HG02623 (cell line): ENCODE measurements at regions not wholly inside any gene's neighbourhood (a gene's known extent, or its start where the extent isn't known, plus 50 kb on each side); places are given as distances from the start of the nearest gene placed in this dataset.

Source experiments
- ATAC-seq: cut with Tn5 transposase; IDR thresholded peaks from one replicate; pipeline ENCODE4 v1.9.1; 2021; ENCODE audit warnings: moderate library complexity; ENCODE audit not compliant: unreplicated experiment

GRCh38 chr4:138758876-138759553 is 256.6 kb upstream of the NOCT start:
- no peak for ATAC-seq

GRCh38 chr4:138758196-138758595 is 257.4 kb upstream of the NOCT start:
- no peak for ATAC-seq

- no peak for ATAC-seq
These were observed 258.1 kb upstream of the NOCT start for GRCh38 chr4:138757432-138757831.

- no peak for ATAC-seq
These were observed 259.1 kb upstream of the NOCT start for GRCh38 chr4:138756519-138756918.

- no peak for ATAC-seq
These were observed 264.3 kb upstream of the NOCT start for GRCh38 chr4:138751309-138751708.

GRCh38 chr4:138749303-138749702 is 266.3 kb upstream of the NOCT start:
- ATAC-seq: no peak

GRCh38 chr4:138741766-138742377 is 273.7 kb upstream of the NOCT start:
- no peak for ATAC-seq

GRCh38 chr4:138740816-138741745 is 274.5 kb upstream of the NOCT start:
- no peak for ATAC-seq

GRCh38 chr4:138736362-138736761 is 279.2 kb upstream of the NOCT start:
- no peak for ATAC-seq

GRCh38 chr4:138734746-138735145 is 280.8 kb upstream of the NOCT start:
- ATAC-seq: no peak

- ATAC-seq: no peak
These were observed 287.0 kb upstream of the NOCT start for GRCh38 chr4:138728566-138728965.

GRCh38 chr4:138727731-138728130 is 287.9 kb upstream of the NOCT start:
- ATAC-seq: no peak

- ATAC-seq: no peak
These were observed 291.1 kb upstream of the NOCT start for GRCh38 chr4:138724530-138724929.

- ATAC-seq: no peak
These were observed 298.8 kb upstream of the NOCT start for GRCh38 chr4:138716559-138717335.

GRCh38 chr4:138710297-138710696 is 305.3 kb upstream of the NOCT start:
- ATAC-seq: no peak

- no peak for ATAC-seq
These were observed 305.7 kb upstream of the NOCT start for GRCh38 chr4:138709859-138710258.

- ATAC-seq: no peak
These were observed 307.6 kb upstream of the NOCT start for GRCh38 chr4:138707746-138708677.

GRCh38 chr4:138706201-138706600 is 309.4 kb upstream of the NOCT start:
- ATAC-seq: no peak

- no peak for ATAC-seq
These were observed 313.3 kb upstream of the NOCT start for GRCh38 chr4:138702190-138702824.
